Right lobe of liver (tissue), 6 donors: ENCODE measurements at regions not wholly inside any gene's neighbourhood (a gene's known extent, or its start where the extent isn't known, plus 50 kb on each side); places are given as distances from the start of the nearest gene placed in this dataset.

Experiments used
- ATAC-seq, 4 donors: fragments of 200-7000 bp; cut with Tn5 transposase; one replicate each; pipeline ENCODE4 v1.9.1; 2020; ENCODE audit warnings: mild to moderate bottlenecking in 4 of 4, moderate library complexity in 4 of 4
- DNase-seq, 3 donors: peaks; one replicate each; pipeline ENCODE4 v3.0.0-alpha.2; 2020
- H3K27ac ChIP-seq, 3 donors: fragments of 200-600 bp; one replicate each; pipeline ENCODE4 v1.8.0; 2022
- H3K27me3 ChIP-seq, 2 donors: fragments of 200-600 bp; one replicate each; pipeline ENCODE4 v1.8.0; 2022
- H3K36me3 ChIP-seq, 4 donors: fragments of 200-600 bp; sonication (generic) in 1 of 4; one replicate each; pipeline versions ENCODE4 v1.5.1 to v1.8.0; 2017 to 2022; ENCODE audit warnings: control low read depth in 1 of 4
- H3K4me1 ChIP-seq, 4 donors: fragments of 200-600 bp; sonication (generic) in 1 of 4; one replicate each; pipeline versions ENCODE4 v1.5.1 to v1.8.0; 2017 to 2022; ENCODE audit warnings: control low read depth in 1 of 4
- H3K4me3 ChIP-seq, 3 donors: fragments of 200-600 bp; one replicate each; pipeline ENCODE4 v1.8.0; 2022
- H3K9me3 ChIP-seq, 4 donors: fragments of 200-600 bp; sonication (generic) in 1 of 4; one replicate each; pipeline versions ENCODE4 v1.5.1 to v1.8.0; 2017 to 2022; ENCODE audit warnings: control low read depth in 1 of 4
- CTCF ChIP-seq, 4 donors: fragments of 200-600 bp in 3 of 4; fragments of 450-650 bp in 1 of 4; IDR thresholded peaks; one replicate each; pipeline versions ENCODE4 v1.5.1 to v1.8.0; 2016 to 2022; ENCODE audit warnings: antibody characterized with exemption in 4 of 4, mild to moderate bottlenecking in 2 of 4
- POLR2A ChIP-seq: fragments of 450-650 bp; IDR thresholded peaks from one replicate; pipeline ENCODE4 v1.6.1; 2017; ENCODE audit warnings: antibody characterized with exemption, mild to moderate bottlenecking
- WGBS: methylation state at CpG from one replicate; pipeline ENCODE4 v1.1.6; 2018; ENCODE audit warnings: low coverage, low lambda C conversion rate; ENCODE audit not compliant: insufficient coverage; ENCODE audit errors: missing lambda C conversion rate; 5-methylcytosine and 5-hydroxymethylcytosine counted together
- intact Hi-C, 2 donors: fragments of 100-400 bp; cut with DNase I; formaldehyde crosslinking; loops; one replicate each; pipeline versions ENCODE4 v1.11.2 to v1.14.1; 2022
- donor health status: DM: no; HTN: yes; CAD: no.
- donor health status: DM: no; HTN: no; CAD: no.
- donor health status: DM: no; HTN: no; CAD: no.
- donor health status: DM: no; HTN: yes; CAD: no.
- donor health status: DM: no; HTN: yes; CAD: no.

- Histone ChIP-seq H3K36me3 (no peaks in the 10 kb centered on the region), H3K27ac (no peak overlapping the region), H3K27me3 (no peaks in the 10 kb centered on the region), H3K4me1 (peaks cover 0 to 5% (median 0%) of the 10 kb centered on the region in 4 donors), H3K9me3 (no peaks in the 10 kb centered on the region), H3K4me3 (no peak overlapping the region)
- WGBS, result 67% methylated on average over 7 of the region's 7 CpGs
- DNase-seq, result no peak
- ATAC-seq, result peak in 2 of 4 donors; percentile 30 to 50
- intact Hi-C loops, result loop anchor here in 1 of 2 donors (10.0 kb wide), 1 partner anchor 58 kb away; no protein-coding TSS in a partner anchor
- TF ChIP-seq POLR2A, result no peak
- TF ChIP-seq CTCF (IDR thresholded peaks at IDR 0.05), result no peak
Measured at GRCh38 chr16:9556949-9557665, 465.7 kb downstream of the HAPSTR1 start.

- DNase-seq (no peak), ATAC-seq (no peak)
- H3K4me1 ChIP-seq, result peaks cover 0 to 5% (median 0%) of the 10 kb centered on the region in 4 donors
- no peak overlapping the region for H3K4me3 ChIP-seq
- no peaks in the 10 kb centered on the region for H3K27me3 ChIP-seq
- 92% methylated on average over 3 of the region's 3 CpGs for WGBS
- intact Hi-C loops, result loop anchor here in 1 of 2 donors (10.0 kb wide), 1 partner anchor 57 kb away; no protein-coding TSS in a partner anchor
- H3K27ac ChIP-seq, result no peak overlapping the region
- no peaks in the 10 kb centered on the region for H3K9me3 ChIP-seq
- TF ChIP-seq POLR2A (no peak), CTCF (IDR thresholded peaks at IDR 0.05) (no peak)
- H3K36me3 ChIP-seq, result no peaks in the 10 kb centered on the region
Measured at GRCh38 chr16:9557713-9558112, 466.3 kb downstream of the HAPSTR1 start.

GRCh38 chr16:9566099-9566498, 474.7 kb downstream of the HAPSTR1 start:
- Histone ChIP-seq H3K27ac (no peak overlapping the region), H3K4me1 (no peaks in the 10 kb centered on the region), H3K36me3 (peaks cover 0 to 31% (median 2%) of the 10 kb centered on the region in 4 donors), H3K9me3 (no peaks in the 10 kb centered on the region), H3K27me3 (no peaks in the 10 kb centered on the region), H3K4me3 (no peak overlapping the region)
- TF ChIP-seq CTCF (IDR thresholded peaks at IDR 0.05) (no peak), POLR2A (no peak)
- WGBS, result 100% methylated on average over 2 of the region's 6 CpGs
- ATAC-seq (no peak), DNase-seq (no peak)
- intact Hi-C loops, result no loop called here

GRCh38 chr16:9567666-9568065, 476.2 kb downstream of the HAPSTR1 start:
- 80% methylated on average over 4 of the region's 7 CpGs for whole genome bisulfite sequencing
- Histone ChIP-seq H3K27ac (no peak overlapping the region), H3K9me3 (no peaks in the 10 kb centered on the region)

More at GRCh38 chr16:9567666-9568065, 476.2 kb downstream of the HAPSTR1 start:
- ATAC-seq, result no peak
- H3K4me1 ChIP-seq, result no peaks in the 10 kb centered on the region
- intact Hi-C loops, result no loop called here
- DNase-seq, result no peak
- no peaks in the 10 kb centered on the region for H3K27me3 ChIP-seq
- H3K4me3 ChIP-seq, result no peak overlapping the region
- TF ChIP-seq CTCF (IDR thresholded peaks at IDR 0.05), result no peak
- no peak for TF ChIP-seq POLR2A
- H3K36me3 ChIP-seq, result peaks cover 0 to 31% (median 2%) of the 10 kb centered on the region in 4 donors
